ENCODE measurements at regions not wholly inside any gene's neighbourhood (a gene's known extent, or its start where the extent isn't known, plus 50 kb on each side); places are given as distances from the start of the nearest gene placed in this dataset.

GRCh38 chr13:23963184-23963931 is 66.1 kb upstream of the C1QTNF9B start (continued):
- TF ChIP-seq ZBTB33 (IDR thresholded peaks at IDR 0.05) (no peak), FOXA2 (IDR thresholded peaks at IDR 0.05) (no peak), CTCF (IDR thresholded peaks at IDR 0.05; ENCODE audit: low read depth, low read length, missing input control) (no peak)

- Histone ChIP-seq H3K27me3 (ENCODE audit: control insufficient read depth in 4 of 4, insufficient read depth in 4 of 4, low read length in 3 of 4) (no peaks in the 10 kb centered on the region), H3K9ac (ENCODE audit: low read depth in 1 of 2, low read length in 2 of 2) (no peak overlapping the region), H3K4me1 (ENCODE audit: control insufficient read depth in 4 of 4, insufficient read depth in 4 of 4, low read length in 3 of 4) (no peaks in the 10 kb centered on the region), H3K9me3 (ENCODE audit: control insufficient read depth in 4 of 4, low read length in 3 of 4) (no peaks in the 10 kb centered on the region), H3K4me3 (ENCODE audit: low read depth in 1 of 3, low read length in 3 of 3) (no peak overlapping the region), H3K27ac (ENCODE audit: low read depth in 1 of 2, low read length in 2 of 2) (no peak overlapping the region), H3K36me3 (ENCODE audit: control insufficient read depth in 4 of 4, insufficient read depth in 3 of 4, low read depth in 1 of 4, low read length in 3 of 4) (no peaks in the 10 kb centered on the region)
- DNase-seq (ENCODE audit: low spot score) = no peak
- 75% methylated on average over 2 of the region's 2 CpGs for WGBS
- TF ChIP-seq ZBTB33 (IDR thresholded peaks at IDR 0.05) = no peak
- no peak for TF ChIP-seq CTCF (IDR thresholded peaks at IDR 0.05; ENCODE audit: low read depth, low read length, missing input control)
- TF ChIP-seq REST (IDR thresholded peaks at IDR 0.05) = no peak
- TF ChIP-seq SP1 (IDR thresholded peaks at IDR 0.05) = no peak
- TF ChIP-seq RAD21 (IDR thresholded peaks at IDR 0.05) = no peak
- TF ChIP-seq TAF1 (conservative IDR thresholded peaks at IDR 0.05) = no peak
- TF ChIP-seq HNF4G (IDR thresholded peaks at IDR 0.05) = no peak
- no peak for TF ChIP-seq ATF3 (IDR thresholded peaks at IDR 0.05)
- TF ChIP-seq GABPA (IDR thresholded peaks at IDR 0.05 in 1 of 2, conservative IDR thresholded peaks at IDR 0.05 in 1 of 2) = no peak
- no peak for TF ChIP-seq JUND (IDR thresholded peaks at IDR 0.05)
- no peak for TF ChIP-seq RXRA (IDR thresholded peaks at IDR 0.05)
- TF ChIP-seq YY1 (IDR thresholded peaks at IDR 0.05) = no peak
- no peak for TF ChIP-seq EGR1 (IDR thresholded peaks at IDR 0.05; ENCODE audit: low read depth in 2 of 2)
- TF ChIP-seq FOXA2 (IDR thresholded peaks at IDR 0.05) = no peak
- no peak for TF ChIP-seq NR2F2 (IDR thresholded peaks at IDR 0.05)
- no peak for TF ChIP-seq MAX (IDR thresholded peaks at IDR 0.05)
- TF ChIP-seq HNF4A (conservative IDR thresholded peaks at IDR 0.05) = no peak
These were observed 66.6 kb upstream of the C1QTNF9B start for GRCh38 chr13:23963947-23964346.
